ENCODE measurements at regions not wholly inside any gene's neighbourhood (a gene's known extent, or its start where the extent isn't known, plus 50 kb on each side); places are given as distances from the start of the nearest gene placed in this dataset.

GRCh38 chr3:5388091-5388490, 200.6 kb downstream of the EDEM1 start:
- no peak for TF ChIP-seq CTCF (IDR thresholded peaks at IDR 0.05; ENCODE audit: unreplicated experiment in 3 of 3)
- Mint-ChIP-seq H3K4me3 (no peak overlapping the region), H3K36me3 (ENCODE audit: low read depth) (no peaks in the 10 kb centered on the region), H3K9me3 (no peaks in the 10 kb centered on the region), H3K27ac (no peak overlapping the region), H3K4me1 (no peaks in the 10 kb centered on the region), H3K27me3 (ENCODE audit: low read depth) (no peaks in the 10 kb centered on the region)

- H3K27ac Mint-ChIP-seq, result no peak overlapping the region
- H3K4me3 Mint-ChIP-seq, result no peak overlapping the region
- no peaks in the 10 kb centered on the region for H3K9me3 Mint-ChIP-seq
- no peak for TF ChIP-seq CTCF (IDR thresholded peaks at IDR 0.05; ENCODE audit: unreplicated experiment in 3 of 3)
- H3K36me3 Mint-ChIP-seq (ENCODE audit: low read depth), result no peaks in the 10 kb centered on the region
- H3K27me3 Mint-ChIP-seq (ENCODE audit: low read depth), result no peaks in the 10 kb centered on the region
- H3K4me1 Mint-ChIP-seq, result no peaks in the 10 kb centered on the region
These were observed 201.6 kb downstream of the EDEM1 start for GRCh38 chr3:5389057-5389456.

- TF ChIP-seq CTCF (IDR thresholded peaks at IDR 0.05; ENCODE audit: unreplicated experiment in 3 of 3), result no peak
- Mint-ChIP-seq H3K9me3 (no peaks in the 10 kb centered on the region), H3K27ac (no peak overlapping the region), H3K4me3 (no peak overlapping the region), H3K4me1 (no peaks in the 10 kb centered on the region), H3K36me3 (ENCODE audit: low read depth) (no peaks in the 10 kb centered on the region), H3K27me3 (ENCODE audit: low read depth) (no peaks in the 10 kb centered on the region)
These were observed 202.7 kb downstream of the EDEM1 start for GRCh38 chr3:5390221-5390620.

GRCh38 chr3:5390936-5391625, 203.6 kb downstream of the EDEM1 start:
- Mint-ChIP-seq H3K27ac (peak overlapping the region in 1 of 3 experiments; percentile 1), H3K4me1 (no peaks in the 10 kb centered on the region), H3K27me3 (ENCODE audit: low read depth) (no peaks in the 10 kb centered on the region), H3K9me3 (no peaks in the 10 kb centered on the region), H3K36me3 (ENCODE audit: low read depth) (no peaks in the 10 kb centered on the region), H3K4me3 (no peak overlapping the region)
- no peak for TF ChIP-seq CTCF (IDR thresholded peaks at IDR 0.05; ENCODE audit: unreplicated experiment in 3 of 3)

GRCh38 chr3:5401002-5401401, 213.5 kb downstream of the EDEM1 start:
- H3K4me1 Mint-ChIP-seq, result no peaks in the 10 kb centered on the region
- TF ChIP-seq CTCF (IDR thresholded peaks at IDR 0.05; ENCODE audit: unreplicated experiment in 3 of 3), result no peak
- H3K9me3 Mint-ChIP-seq, result no peaks in the 10 kb centered on the region
- H3K27me3 Mint-ChIP-seq (ENCODE audit: low read depth), result peaks cover 8% of the 10 kb centered on the region
- no peak overlapping the region for H3K27ac Mint-ChIP-seq
- H3K4me3 Mint-ChIP-seq, result no peak overlapping the region
- H3K36me3 Mint-ChIP-seq (ENCODE audit: low read depth), result no peaks in the 10 kb centered on the region

- peaks cover 9% of the 10 kb centered on the region for H3K27me3 Mint-ChIP-seq (ENCODE audit: low read depth)
These were observed 217.2 kb downstream of the EDEM1 start for GRCh38 chr3:5404718-5405117.

More at GRCh38 chr3:5404718-5405117, 217.2 kb downstream of the EDEM1 start:
- no peaks in the 10 kb centered on the region for H3K36me3 Mint-ChIP-seq (ENCODE audit: low read depth)
- no peaks in the 10 kb centered on the region for H3K9me3 Mint-ChIP-seq
- no peak for TF ChIP-seq CTCF (IDR thresholded peaks at IDR 0.05; ENCODE audit: unreplicated experiment in 3 of 3)
- no peak overlapping the region for H3K27ac Mint-ChIP-seq
- no peak overlapping the region for H3K4me3 Mint-ChIP-seq
- H3K4me1 Mint-ChIP-seq, result no peaks in the 10 kb centered on the region
